ENCODE measurements at regions not wholly inside any gene's neighbourhood (a gene's known extent, or its start where the extent isn't known, plus 50 kb on each side); places are given as distances from the start of the nearest gene placed in this dataset.
"Not testable (repeated sequence)": the region's sequence is repeated elsewhere in the genome, so short reads cannot be mapped to it uniquely, and the experiment has no call there.

GRCh38 chr12:116327992-116328391 is 50.5 kb upstream of the MED13L start:
- not testable (repeated sequence) for DNase-seq (ENCODE audit: low read depth); H3K4me3 ChIP-seq (ENCODE audit: control insufficient read depth, low read depth, low read length)

- TF ChIP-seq CTCF (conservative IDR thresholded peaks at IDR 0.05; ENCODE audit: control insufficient read depth, insufficient read depth, low read depth, low read length) = no peak
- no peak for DNase-seq (ENCODE audit: low read depth)
- no peak overlapping the region for H3K4me3 ChIP-seq (ENCODE audit: control insufficient read depth, low read depth, low read length)
These were observed 54.4 kb upstream of the MED13L start for GRCh38 chr12:116331876-116332275.

- no peak for TF ChIP-seq CTCF (conservative IDR thresholded peaks at IDR 0.05; ENCODE audit: control insufficient read depth, insufficient read depth, low read depth, low read length)
- no peak overlapping the region for H3K4me3 ChIP-seq (ENCODE audit: control insufficient read depth, low read depth, low read length)
These were observed 55.4 kb upstream of the MED13L start for GRCh38 chr12:116332705-116333380.

GRCh38 chr12:116333402-116333801 is 55.9 kb upstream of the MED13L start:
- TF ChIP-seq CTCF (conservative IDR thresholded peaks at IDR 0.05; ENCODE audit: control insufficient read depth, insufficient read depth, low read depth, low read length) = no peak
- H3K4me3 ChIP-seq (ENCODE audit: control insufficient read depth, low read depth, low read length) = no peak overlapping the region
- DNase-seq (ENCODE audit: low read depth) = peak; percentile 34

More at GRCh38 chr12:116332705-116333380, 55.4 kb upstream of the MED13L start:
- DNase-seq (ENCODE audit: low read depth) = no peak

GRCh38 chr12:116336542-116337065 is 59.1 kb upstream of the MED13L start:
- H3K4me3 ChIP-seq (ENCODE audit: control insufficient read depth, low read depth, low read length) = no peak overlapping the region
- TF ChIP-seq CTCF (conservative IDR thresholded peaks at IDR 0.05; ENCODE audit: control insufficient read depth, insufficient read depth, low read depth, low read length) = no peak
- DNase-seq (ENCODE audit: low read depth) = peak; percentile 93

GRCh38 chr12:116337312-116337711 is 59.8 kb upstream of the MED13L start:
- TF ChIP-seq CTCF (conservative IDR thresholded peaks at IDR 0.05; ENCODE audit: control insufficient read depth, insufficient read depth, low read depth, low read length) = no peak
- H3K4me3 ChIP-seq (ENCODE audit: control insufficient read depth, low read depth, low read length) = no peak overlapping the region
- no peak for DNase-seq (ENCODE audit: low read depth)

- DNase-seq (ENCODE audit: low read depth) = no peak
- no peak for TF ChIP-seq CTCF (conservative IDR thresholded peaks at IDR 0.05; ENCODE audit: control insufficient read depth, insufficient read depth, low read depth, low read length)
- no peak overlapping the region for H3K4me3 ChIP-seq (ENCODE audit: control insufficient read depth, low read depth, low read length)
These were observed 60.8 kb upstream of the MED13L start for GRCh38 chr12:116338064-116338846.

All from fibroblast of mammary gland (primary cell).